Astrocyte (in vitro differentiated cells and primary cell): ENCODE measurements at regions not wholly inside any gene's neighbourhood (a gene's known extent, or its start where the extent isn't known, plus 50 kb on each side); places are given as distances from the start of the nearest gene placed in this dataset.

ENCODE experiments used
- EZH2 ChIP-seq: IDR thresholded peaks from 2 replicates; pipeline ENCODE4 v1.6.1; 2012; ENCODE audit warnings: mild to moderate bottlenecking, low read length, inconsistent platforms; ENCODE audit not compliant: insufficient read depth
- TF ChIP-seq, protein P1 (sequence below): IDR thresholded peaks from 2 replicates; pipeline ENCODE4 v1.5.1; 2011; ENCODE audit warnings: low read depth, mild to moderate bottlenecking, inconsistent platforms, low read length, moderate library complexity; ENCODE audit not compliant: insufficient read depth

DNA sequence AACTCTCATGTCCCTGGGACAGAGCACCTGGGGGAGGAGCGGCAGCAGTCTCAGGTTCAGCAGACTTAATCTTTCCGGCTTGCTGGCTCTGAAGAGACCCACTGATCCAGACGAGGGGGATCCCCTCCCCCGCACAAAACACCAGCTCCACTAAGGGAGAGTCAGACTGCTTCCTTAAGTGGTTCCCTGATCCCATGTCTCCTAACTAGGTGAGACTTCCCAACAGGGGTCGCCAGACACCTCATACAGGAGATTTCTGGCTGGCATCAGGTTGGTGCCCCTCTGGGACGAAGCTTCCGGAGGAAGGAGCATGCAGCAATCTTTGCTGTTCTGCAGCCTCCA lies 157.2 kb upstream of the TMEM45B start:
- TF ChIP-seq, protein P1, sequence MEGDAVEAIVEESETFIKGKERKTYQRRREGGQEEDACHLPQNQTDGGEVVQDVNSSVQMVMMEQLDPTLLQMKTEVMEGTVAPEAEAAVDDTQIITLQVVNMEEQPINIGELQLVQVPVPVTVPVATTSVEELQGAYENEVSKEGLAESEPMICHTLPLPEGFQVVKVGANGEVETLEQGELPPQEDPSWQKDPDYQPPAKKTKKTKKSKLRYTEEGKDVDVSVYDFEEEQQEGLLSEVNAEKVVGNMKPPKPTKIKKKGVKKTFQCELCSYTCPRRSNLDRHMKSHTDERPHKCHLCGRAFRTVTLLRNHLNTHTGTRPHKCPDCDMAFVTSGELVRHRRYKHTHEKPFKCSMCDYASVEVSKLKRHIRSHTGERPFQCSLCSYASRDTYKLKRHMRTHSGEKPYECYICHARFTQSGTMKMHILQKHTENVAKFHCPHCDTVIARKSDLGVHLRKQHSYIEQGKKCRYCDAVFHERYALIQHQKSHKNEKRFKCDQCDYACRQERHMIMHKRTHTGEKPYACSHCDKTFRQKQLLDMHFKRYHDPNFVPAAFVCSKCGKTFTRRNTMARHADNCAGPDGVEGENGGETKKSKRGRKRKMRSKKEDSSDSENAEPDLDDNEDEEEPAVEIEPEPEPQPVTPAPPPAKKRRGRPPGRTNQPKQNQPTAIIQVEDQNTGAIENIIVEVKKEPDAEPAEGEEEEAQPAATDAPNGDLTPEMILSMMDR = no peak
- TF ChIP-seq EZH2 = no peak
